Lower lobe of right lung (tissue), 2 donors: ENCODE measurements at regions not wholly inside any gene's neighbourhood (a gene's known extent, or its start where the extent isn't known, plus 50 kb on each side); places are given as distances from the start of the nearest gene placed in this dataset.

ENCODE experiments used
- ATAC-seq, 2 donors: fragments of 200-7000 bp; cut with Tn5 transposase; one replicate each; pipeline ENCODE4 v1.9.1; 2020 to 2022; ENCODE audit warnings: mild to moderate bottlenecking in 2 of 2, moderate library complexity in 2 of 2
- DNase-seq: peaks from one replicate; pipeline ENCODE4 v3.0.0-alpha.2; 2020
- H3K27ac ChIP-seq: fragments of 200-600 bp; one replicate; pipeline ENCODE4 v1.8.0; 2022
- H3K27me3 ChIP-seq: fragments of 200-600 bp; one replicate; pipeline ENCODE4 v1.8.0; 2022; ENCODE audit warnings: low read depth
- H3K36me3 ChIP-seq: fragments of 200-600 bp; one replicate; pipeline ENCODE4 v1.8.0; 2022; ENCODE audit warnings: mild to moderate bottlenecking
- H3K4me1 ChIP-seq: fragments of 200-600 bp; one replicate; pipeline ENCODE4 v1.8.0; 2022
- H3K4me3 ChIP-seq: fragments of 200-600 bp; one replicate; pipeline ENCODE4 v1.8.0; 2022; ENCODE audit warnings: mild to moderate bottlenecking
- H3K9me3 ChIP-seq: fragments of 200-600 bp; one replicate; pipeline ENCODE4 v1.8.0; 2022
- CTCF ChIP-seq: fragments of 200-600 bp; IDR thresholded peaks from one replicate; pipeline ENCODE4 v1.8.0; 2022; ENCODE audit warnings: antibody characterized with exemption, mild to moderate bottlenecking
- intact Hi-C: fragments of 100-400 bp; cut with DNase I; formaldehyde crosslinking; loops from one replicate; pipeline ENCODE4 v1.11.0; 2022
- donor health status: DM: no; HTN: yes; CAD: no; lungs with severe emphysema.

- Histone ChIP-seq H3K4me1 (no peaks in the 10 kb centered on the region), H3K36me3 (no peaks in the 10 kb centered on the region), H3K27me3 (no peaks in the 10 kb centered on the region), H3K4me3 (no peak overlapping the region), H3K9me3 (no peaks in the 10 kb centered on the region), H3K27ac (no peak overlapping the region)
- no peak for ATAC-seq
- intact Hi-C loops, result no loop called here
- TF ChIP-seq CTCF, result no peak
- no peak for DNase-seq
Observed at GRCh38 chr1:191974004-191974403, 184.3 kb upstream of the RGS18 start.

GRCh38 chr1:191977874-191978506 lies 180.3 kb upstream of the RGS18 start:
- Histone ChIP-seq H3K4me3 (no peak overlapping the region), H3K36me3 (no peaks in the 10 kb centered on the region), H3K27me3 (no peaks in the 10 kb centered on the region), H3K9me3 (no peaks in the 10 kb centered on the region), H3K4me1 (no peaks in the 10 kb centered on the region), H3K27ac (no peak overlapping the region)
- DNase-seq, result no peak
- no peak for TF ChIP-seq CTCF
- no peak for ATAC-seq
- intact Hi-C loops, result no loop called here

GRCh38 chr1:191984856-191985255 lies 173.4 kb upstream of the RGS18 start:
- no peaks in the 10 kb centered on the region for H3K9me3 ChIP-seq
- no peaks in the 10 kb centered on the region for H3K27me3 ChIP-seq
- H3K4me1 ChIP-seq, result no peaks in the 10 kb centered on the region
- TF ChIP-seq CTCF, result no peak
- no peak overlapping the region for H3K27ac ChIP-seq
- H3K4me3 ChIP-seq, result no peak overlapping the region
- H3K36me3 ChIP-seq, result no peaks in the 10 kb centered on the region
- DNase-seq (no peak), ATAC-seq (no peak)
- intact Hi-C loops, result no loop called here

GRCh38 chr1:191992118-191992517 lies 166.1 kb upstream of the RGS18 start:
- Histone ChIP-seq H3K27ac (no peak overlapping the region), H3K27me3 (no peaks in the 10 kb centered on the region), H3K4me3 (no peak overlapping the region), H3K36me3 (no peaks in the 10 kb centered on the region), H3K9me3 (no peaks in the 10 kb centered on the region), H3K4me1 (no peaks in the 10 kb centered on the region)
- ATAC-seq (no peak), DNase-seq (no peak)
- intact Hi-C loops, result no loop called here
- TF ChIP-seq CTCF, result no peak

GRCh38 chr1:191993549-191993948 lies 164.7 kb upstream of the RGS18 start:
- Histone ChIP-seq H3K27me3 (no peaks in the 10 kb centered on the region), H3K27ac (no peak overlapping the region), H3K4me1 (no peaks in the 10 kb centered on the region), H3K36me3 (no peaks in the 10 kb centered on the region), H3K4me3 (no peak overlapping the region), H3K9me3 (no peaks in the 10 kb centered on the region)
- DNase-seq (no peak), ATAC-seq (no peak)
- intact Hi-C loops, result no loop called here
- no peak for TF ChIP-seq CTCF
